Left forelimb (tissue), 1 donor: ENCODE measurements at regions not wholly inside any gene's neighbourhood (a gene's known extent, or its start where the extent isn't known, plus 50 kb on each side); places are given as distances from the start of the nearest gene placed in this dataset.
"Not testable (repeated sequence)": the region's sequence is repeated elsewhere in the genome, so short reads cannot be mapped to it uniquely, and the experiment has no call there.

Experiments
- DNase-seq: peaks from one replicate; pipeline ENCODE4 v3.0.0-alpha.2; 2018; ENCODE audit warnings: low spot score

DNA sequence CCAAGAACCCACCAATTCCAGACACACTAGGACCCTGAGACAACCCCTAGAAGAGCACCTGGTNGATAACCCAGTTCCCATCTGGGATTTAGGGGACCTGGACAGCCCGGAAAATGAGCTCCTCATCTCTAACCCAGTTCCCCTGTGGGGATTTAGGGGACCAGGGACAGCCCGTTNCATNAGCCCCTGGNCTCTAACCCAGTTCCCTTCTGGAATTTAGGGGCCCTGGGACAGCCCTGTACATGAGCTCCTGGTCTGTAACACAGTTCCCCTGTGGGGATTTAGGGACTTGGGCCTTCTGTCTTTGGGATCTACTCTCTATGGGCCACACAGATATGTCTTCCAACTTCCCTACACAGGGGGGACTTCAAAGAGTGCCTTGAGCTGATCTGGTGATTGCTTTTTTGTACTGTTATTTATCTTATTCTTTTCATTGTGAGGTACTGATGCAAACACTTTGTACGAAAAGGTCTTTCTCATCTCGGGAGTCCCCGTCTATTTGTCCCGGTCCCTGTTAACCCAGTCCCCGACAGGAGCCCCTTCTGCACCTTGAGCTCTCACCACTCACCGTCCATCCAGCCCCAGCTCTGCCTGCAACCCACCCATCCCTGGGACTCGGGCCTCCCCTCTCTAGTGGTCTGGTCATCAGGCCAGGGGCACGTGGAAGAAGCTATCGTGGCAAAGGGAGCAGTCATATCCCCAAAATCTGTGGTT is 58.2 kb upstream of the PLCXD1 start:
- not testable (repeated sequence) for DNase-seq

GRCh38 chrX:223514-223854 is 57.7 kb upstream of the PLCXD1 start:
- not testable (repeated sequence) for DNase-seq

DNA sequence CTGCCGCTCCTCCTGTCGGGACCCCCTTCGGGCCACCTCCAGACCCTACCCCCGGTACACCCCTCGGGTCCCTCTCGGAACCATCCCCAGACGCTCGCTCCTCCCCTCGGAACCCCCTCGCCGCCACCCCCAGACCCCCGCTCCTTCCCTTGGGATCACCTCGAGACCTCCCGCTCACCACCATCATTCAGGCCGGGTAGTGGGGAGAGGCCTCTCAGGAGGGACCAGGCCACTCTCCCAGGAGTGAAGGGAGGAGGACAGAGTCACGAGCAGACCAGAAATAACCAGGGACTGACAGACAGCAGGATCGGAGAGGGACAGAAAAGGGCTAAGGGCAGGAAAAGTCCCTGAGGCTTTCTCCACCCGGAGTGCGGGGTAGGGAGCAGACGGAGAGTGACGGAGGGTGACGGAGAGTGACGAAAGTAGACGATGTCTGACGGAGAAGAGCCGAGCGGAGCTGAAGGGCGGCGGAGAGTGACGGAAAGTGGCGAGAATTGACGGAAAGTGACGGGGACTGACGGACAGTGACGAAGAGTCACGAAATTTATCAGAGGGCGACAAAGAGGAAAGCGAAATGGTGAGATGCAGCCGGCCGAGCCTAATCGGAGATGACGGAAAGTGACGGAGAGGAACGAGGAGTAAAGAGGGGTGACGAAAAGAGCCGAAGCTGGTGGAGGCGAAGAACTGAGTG is 54.6 kb upstream of the PLCXD1 start:
- peak; percentile 34 for DNase-seq

DNA sequence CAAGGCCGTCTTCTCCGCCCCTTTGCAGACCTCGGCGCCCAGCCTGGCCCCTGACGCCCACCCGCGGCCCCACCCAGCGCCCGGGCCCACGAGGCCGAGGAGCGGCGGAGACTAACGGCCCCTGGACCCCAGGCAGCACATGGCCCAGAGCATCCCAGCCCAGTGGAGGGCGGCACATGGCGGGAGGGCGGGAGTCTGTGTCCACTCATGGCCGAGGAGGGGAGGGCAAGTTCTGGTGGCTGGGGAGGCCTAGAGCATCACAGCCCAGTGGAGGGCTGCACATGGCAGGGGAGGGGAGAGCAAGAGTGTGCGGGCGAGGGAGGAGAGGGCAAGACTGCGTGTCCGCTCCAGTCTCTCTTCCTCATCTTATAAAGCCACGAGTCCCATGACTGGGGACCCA is 53.8 kb upstream of the PLCXD1 start:
- DNase-seq: not testable (repeated sequence)
